GM12878 (cell line): ENCODE measurements at regions not wholly inside any gene's neighbourhood (a gene's known extent, or its start where the extent isn't known, plus 50 kb on each side); places are given as distances from the start of the nearest gene placed in this dataset.

Experiments
- ATAC-seq: fragments of 200-7000 bp; cut with Tn5 transposase; 3 replicates; pipeline ENCODE4 v1.9.1; 2020; ENCODE audit warnings: mild to moderate bottlenecking, moderate library complexity
- BruUV-seq: library from RNA; stranded (reverse); fragments of 400-500 nt; replicated peaks from 2 replicates; lab custom pipeline; 2021; lab: Mats Ljungman, UMichigan
- CTCF ChIA-PET: fragments of 300-600 bp; sonication (Branson Sonifier 250); formaldehyde crosslinking; extraction: SDS; loops from one replicate; lab custom pipeline; 2021; ENCODE audit warnings: inconsistent platforms; lab: Yijun Ruan, JAX
- POLR2A ChIA-PET: fragments of 350-600 bp; formaldehyde crosslinking; extraction: SDS; loops from one replicate; lab custom pipeline; 2021; ENCODE audit warnings: inconsistent platforms; lab: Charles Lee
- RAD21 ChIA-PET: fragments of 300-600 bp; sonication (Branson Sonifier 250); formaldehyde crosslinking; loops from one replicate; lab custom pipeline; 2023; ENCODE audit warnings: antibody characterized with exemption; ENCODE audit not compliant: unreplicated experiment; lab: Charles Lee
- SMC1A ChIA-PET: fragments of 300-600 bp; sonication (Branson Sonifier 250); formaldehyde crosslinking; loops from one replicate; lab custom pipeline; 2023; ENCODE audit not compliant: unreplicated experiment, uncharacterized antibody; lab: Charles Lee
- DNase-seq: peaks from one replicate; pipeline ENCODE4 v3.0.0-alpha.2; 2011; ENCODE audit warnings: low read depth, low spot score
- FAIRE-seq: peaks from 3 replicates; lab custom pipeline; 2011; peaks lifted over from hg19 to GRCh38; lab: Jason Lieb, UNC
- H2AFZ ChIP-seq: 2 replicates; pipeline ENCODE4 v1.6.0; 2011; ENCODE audit warnings: low read depth, low read length, control low read depth; ENCODE audit not compliant: control insufficient read depth
- H3K27ac ChIP-seq: 2 replicates; pipeline ENCODE4 v1.5.1; 2011; ENCODE audit warnings: control low read depth; ENCODE audit not compliant: control insufficient read depth, insufficient read depth
- H3K27me3 ChIP-seq, 2 experiments: replicated peaks in 1 of 2; 2 replicates each; pipeline versions ENCODE4 v1.6.0 to v1.6.1; 2011; ENCODE audit warnings: low read length in 1 of 2; ENCODE audit not compliant: control insufficient read depth in 2 of 2, insufficient read depth in 2 of 2
- H3K36me3 ChIP-seq, 2 experiments: 2 replicates each; pipeline ENCODE4 v1.5.1; 2011; ENCODE audit warnings: low read length in 1 of 2; ENCODE audit not compliant: control insufficient read depth in 2 of 2, insufficient read depth in 2 of 2
- H3K4me1 ChIP-seq: 2 replicates; pipeline ENCODE4 v1.6.1; 2011; ENCODE audit warnings: mild to moderate bottlenecking, low read length, moderate library complexity, mixed read lengths; ENCODE audit not compliant: control insufficient read depth, insufficient read depth
- H3K4me2 ChIP-seq: 2 replicates; pipeline ENCODE4 v1.6.0; 2011; ENCODE audit warnings: control low read depth; ENCODE audit not compliant: control insufficient read depth, insufficient read depth
- H3K4me3 ChIP-seq: fragments of 200-600 bp; sonication (generic); 2 replicates; pipeline ENCODE4 v1.5.1; 2016
- H3K79me2 ChIP-seq: 2 replicates; pipeline ENCODE4 v1.6.0; 2011; ENCODE audit warnings: low read length; ENCODE audit not compliant: control insufficient read depth, insufficient read depth
- H3K9ac ChIP-seq: 2 replicates; pipeline ENCODE4 v1.8.0; 2011; ENCODE audit warnings: low read length, control low read depth, mixed read lengths; ENCODE audit not compliant: control insufficient read depth, insufficient read depth
- H3K9me3 ChIP-seq: replicated peaks from 3 replicates; pipeline ENCODE4 v1.5.1; 2011; ENCODE audit warnings: mild to moderate bottlenecking, low read length; ENCODE audit not compliant: control insufficient read depth, insufficient read depth
- H4K20me1 ChIP-seq: 2 replicates; pipeline ENCODE4 v1.6.0; 2011; ENCODE audit not compliant: control insufficient read depth, insufficient read depth
- CEBPB ChIP-seq, 2 experiments: fragments of 150-350 bp in 1 of 2; IDR thresholded peaks; 2 replicates each; pipeline ENCODE4 v1.6.1; 2012 to 2014; ENCODE audit warnings: low read depth in 2 of 2, low read length in 2 of 2, borderline replicate concordance in 1 of 2, inconsistent platforms in 1 of 2
- GABPA ChIP-seq: IDR thresholded peaks from 2 replicates; pipeline ENCODE4 v1.6.1; 2014; ENCODE audit warnings: antibody characterized with exemption, low read depth, mild to moderate bottlenecking, inconsistent platforms
- HDAC2 ChIP-seq: fragments of 200-600 bp; sonication (generic); IDR thresholded peaks from 2 replicates; pipeline ENCODE4 v1.6.1; 2017
- HDAC6 ChIP-seq: fragments of 200-600 bp; sonication (generic); IDR thresholded peaks from one replicate; pipeline ENCODE4 v1.8.0; 2017; ENCODE audit warnings: antibody characterized with exemption; ENCODE audit not compliant: unreplicated experiment
- IRF4 ChIP-seq: IDR thresholded peaks from 2 replicates; pipeline ENCODE4 v1.6.1; 2011; ENCODE audit warnings: low read depth, low read length
- JUND ChIP-seq: IDR thresholded peaks from 2 replicates; pipeline ENCODE4 v1.6.1; 2012; ENCODE audit warnings: low read depth, mild to moderate bottlenecking, low read length, improper control_type of control experiment, moderate library complexity
- NR2C2 ChIP-seq: IDR thresholded peaks from 2 replicates; pipeline ENCODE4 v1.6.1; 2011; ENCODE audit warnings: borderline replicate concordance, low read depth; ENCODE audit not compliant: control insufficient read depth, insufficient read length
- PML ChIP-seq: IDR thresholded peaks from 2 replicates; pipeline ENCODE4 v1.6.1; 2012; ENCODE audit warnings: low read length, inconsistent platforms
- RB1 ChIP-seq: fragments of 450-650 bp; formaldehyde crosslinking; IDR thresholded peaks from 2 replicates; pipeline ENCODE4 v1.6.1; 2017; ENCODE audit warnings: mild to moderate bottlenecking, borderline replicate concordance
- RFX5 ChIP-seq: IDR thresholded peaks from 2 replicates; pipeline ENCODE4 v1.6.1; 2011; ENCODE audit warnings: low read depth, low read length, improper control_type of control experiment
- RUNX3 ChIP-seq: IDR thresholded peaks from 2 replicates; pipeline ENCODE4 v1.6.1; 2012; ENCODE audit warnings: low read length, inconsistent platforms
- SIN3A ChIP-seq: IDR thresholded peaks from 2 replicates; pipeline ENCODE4 v1.6.1; 2012; ENCODE audit warnings: low read depth, low read length, improper control_type of control experiment
- SRF ChIP-seq, 2 experiments: IDR thresholded peaks; 2 replicates each; pipeline ENCODE4 v1.6.1; 2011; ENCODE audit warnings: low read depth in 2 of 2, low read length in 2 of 2, mild to moderate bottlenecking in 1 of 2, moderate library complexity in 1 of 2
- TARDBP ChIP-seq: IDR thresholded peaks from 2 replicates; pipeline ENCODE4 v1.6.1; 2016; ENCODE audit warnings: borderline replicate concordance
- ZNF207 ChIP-seq: fragments of 450-650 bp; IDR thresholded peaks from 2 replicates; pipeline ENCODE4 v1.6.1; 2014; ENCODE audit warnings: antibody characterized with exemption, mild to moderate bottlenecking, borderline replicate concordance
- ZZZ3 ChIP-seq: IDR thresholded peaks from 2 replicates; pipeline ENCODE4 v1.6.1; 2011; ENCODE audit warnings: low read depth; ENCODE audit not compliant: control insufficient read depth, insufficient read length
- WGBS: methylation state at CpG from one replicate; pipeline ENCODE4 v1.1.6; 2016; ENCODE audit warnings: low lambda C conversion rate; ENCODE audit not compliant: insufficient replicate concordance, insufficient coverage; ENCODE audit errors: missing lambda C conversion rate; 5-methylcytosine and 5-hydroxymethylcytosine counted together
- in situ Hi-C: fragments of 300-500 bp; cut with MboI; formaldehyde crosslinking; loops from 9 replicates; pipeline ENCODE4 v1.14.3; 2018; ENCODE audit warnings: mixed read lengths
- intact Hi-C: fragments of 100-400 bp; cut with micrococcal nuclease; formaldehyde crosslinking; loops from one replicate; pipeline ENCODE4 v1.14.2; 2022; ENCODE audit not compliant: unreplicated experiment
- TF ChIP-seq, protein P1 (sequence below): fragments of 450-650 bp; IDR thresholded peaks from 2 replicates; pipeline ENCODE4 v1.6.1; 2016; ENCODE audit warnings: mild to moderate bottlenecking
- TF ChIP-seq, protein P2 (sequence below): fragments of 450-650 bp; formaldehyde crosslinking; IDR thresholded peaks from 2 replicates; pipeline ENCODE4 v1.4.0; 2020; ENCODE audit warnings: mild to moderate bottlenecking, moderate library complexity
- TF ChIP-seq, protein P3 (sequence below): IDR thresholded peaks from 2 replicates; pipeline ENCODE4 v1.6.1; 2011; ENCODE audit warnings: low read depth, mild to moderate bottlenecking, low read length, moderate library complexity, borderline replicate concordance; ENCODE audit errors: extremely low read depth

DNA sequence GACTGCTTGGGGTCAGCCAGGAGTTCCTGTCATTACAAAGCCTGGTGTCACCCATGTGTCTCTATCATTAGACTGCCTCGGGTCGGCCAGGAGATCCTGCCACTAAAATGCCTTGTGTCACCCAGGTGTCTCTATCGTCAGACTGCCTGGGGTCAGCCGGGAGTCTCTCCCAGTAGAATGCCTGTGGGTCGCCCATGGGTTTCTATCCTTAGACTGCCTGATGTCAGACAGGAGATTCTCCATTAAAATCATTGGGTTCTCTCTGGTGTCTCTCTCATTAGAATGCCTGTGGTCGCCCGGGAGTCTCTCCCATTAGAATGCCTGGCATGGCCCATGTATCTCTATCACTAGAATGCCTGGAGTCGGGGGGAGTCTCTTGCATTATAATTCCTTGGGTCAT, 2231.0 kb downstream of the TP53TG3F start:
- Histone ChIP-seq H3K9me3 (no peaks in the 10 kb centered on the region; the same call in 2 of the 3 replicates), H3K27ac (no peak overlapping the region)

More for the DNA sequence above, 2231.0 kb downstream of the TP53TG3F start:
- Histone ChIP-seq H3K27me3 (no peaks in the 10 kb centered on the region), H3K4me1 (no peaks in the 10 kb centered on the region), H3K79me2 (no peaks in the 10 kb centered on the region), H3K4me3 (no peak overlapping the region), H3K4me2 (no peak overlapping the region), H2AFZ (no peak overlapping the region), H3K36me3 (no peaks in the 10 kb centered on the region), H4K20me1 (no peaks in the 10 kb centered on the region), H3K9ac (no peak overlapping the region)
- DNase-seq (no peak), FAIRE-seq (no peak), ATAC-seq (no peak)
- ChIA-PET RAD21 (no interaction called here), SMC1A (no interaction called here), CTCF (no interaction called here), POLR2A (no interaction called here)
- intact Hi-C loops, result no loop called here
- in situ Hi-C loops, result no loop called here
- BruUV-seq, result no TSS peak
- no peak for TF ChIP-seq RFX5
- TF ChIP-seq, protein P1, sequence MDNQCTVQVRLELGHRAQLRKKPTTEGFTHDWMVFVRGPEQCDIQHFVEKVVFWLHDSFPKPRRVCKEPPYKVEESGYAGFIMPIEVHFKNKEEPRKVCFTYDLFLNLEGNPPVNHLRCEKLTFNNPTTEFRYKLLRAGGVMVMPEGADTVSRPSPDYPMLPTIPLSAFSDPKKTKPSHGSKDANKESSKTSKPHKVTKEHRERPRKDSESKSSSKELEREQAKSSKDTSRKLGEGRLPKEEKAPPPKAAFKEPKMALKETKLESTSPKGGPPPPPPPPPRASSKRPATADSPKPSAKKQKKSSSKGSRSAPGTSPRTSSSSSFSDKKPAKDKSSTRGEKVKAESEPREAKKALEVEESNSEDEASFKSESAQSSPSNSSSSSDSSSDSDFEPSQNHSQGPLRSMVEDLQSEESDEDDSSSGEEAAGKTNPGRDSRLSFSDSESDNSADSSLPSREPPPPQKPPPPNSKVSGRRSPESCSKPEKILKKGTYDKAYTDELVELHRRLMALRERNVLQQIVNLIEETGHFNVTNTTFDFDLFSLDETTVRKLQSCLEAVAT, result no peak
- no peak for TF ChIP-seq HDAC6
- no peak for TF ChIP-seq RB1
- TF ChIP-seq, protein P2, sequence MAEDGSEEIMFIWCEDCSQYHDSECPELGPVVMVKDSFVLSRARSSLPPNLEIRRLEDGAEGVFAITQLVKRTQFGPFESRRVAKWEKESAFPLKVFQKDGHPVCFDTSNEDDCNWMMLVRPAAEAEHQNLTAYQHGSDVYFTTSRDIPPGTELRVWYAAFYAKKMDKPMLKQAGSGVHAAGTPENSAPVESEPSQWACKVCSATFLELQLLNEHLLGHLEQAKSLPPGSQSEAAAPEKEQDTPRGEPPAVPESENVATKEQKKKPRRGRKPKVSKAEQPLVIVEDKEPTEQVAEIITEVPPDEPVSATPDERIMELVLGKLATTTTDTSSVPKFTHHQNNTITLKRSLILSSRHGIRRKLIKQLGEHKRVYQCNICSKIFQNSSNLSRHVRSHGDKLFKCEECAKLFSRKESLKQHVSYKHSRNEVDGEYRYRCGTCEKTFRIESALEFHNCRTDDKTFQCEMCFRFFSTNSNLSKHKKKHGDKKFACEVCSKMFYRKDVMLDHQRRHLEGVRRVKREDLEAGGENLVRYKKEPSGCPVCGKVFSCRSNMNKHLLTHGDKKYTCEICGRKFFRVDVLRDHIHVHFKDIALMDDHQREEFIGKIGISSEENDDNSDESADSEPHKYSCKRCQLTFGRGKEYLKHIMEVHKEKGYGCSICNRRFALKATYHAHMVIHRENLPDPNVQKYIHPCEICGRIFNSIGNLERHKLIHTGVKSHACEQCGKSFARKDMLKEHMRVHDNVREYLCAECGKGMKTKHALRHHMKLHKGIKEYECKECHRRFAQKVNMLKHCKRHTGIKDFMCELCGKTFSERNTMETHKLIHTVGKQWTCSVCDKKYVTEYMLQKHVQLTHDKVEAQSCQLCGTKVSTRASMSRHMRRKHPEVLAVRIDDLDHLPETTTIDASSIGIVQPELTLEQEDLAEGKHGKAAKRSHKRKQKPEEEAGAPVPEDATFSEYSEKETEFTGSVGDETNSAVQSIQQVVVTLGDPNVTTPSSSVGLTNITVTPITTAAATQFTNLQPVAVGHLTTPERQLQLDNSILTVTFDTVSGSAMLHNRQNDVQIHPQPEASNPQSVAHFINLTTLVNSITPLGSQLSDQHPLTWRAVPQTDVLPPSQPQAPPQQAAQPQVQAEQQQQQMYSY (CRISPR knock-in tag), result no peak
- TF ChIP-seq, protein P3, sequence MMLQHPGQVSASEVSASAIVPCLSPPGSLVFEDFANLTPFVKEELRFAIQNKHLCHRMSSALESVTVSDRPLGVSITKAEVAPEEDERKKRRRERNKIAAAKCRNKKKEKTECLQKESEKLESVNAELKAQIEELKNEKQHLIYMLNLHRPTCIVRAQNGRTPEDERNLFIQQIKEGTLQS, result no peak
- no peak for TF ChIP-seq HDAC2
- no peak for TF ChIP-seq TARDBP
- TF ChIP-seq ZZZ3, result no peak
- no peak for TF ChIP-seq SRF (IDR thresholded peaks at IDR 0.05; ENCODE audit: low read depth in 2 of 2, low read length in 2 of 2)
- no peak for TF ChIP-seq NR2C2
- no peak for TF ChIP-seq IRF4
- TF ChIP-seq JUND, result no peak
- no peak for TF ChIP-seq GABPA
- no peak for TF ChIP-seq PML
- no peak for TF ChIP-seq RUNX3
- TF ChIP-seq SIN3A, result no peak
- no peak for TF ChIP-seq ZNF207
- TF ChIP-seq CEBPB (IDR thresholded peaks at IDR 0.05; ENCODE audit: borderline replicate concordance in 1 of 2, low read depth in 2 of 2, low read length in 2 of 2), result no peak
- 37% methylated on average over 8 of the region's 8 CpGs for WGBS
